ENCODE measurements at regions not wholly inside any gene's neighbourhood (a gene's known extent, or its start where the extent isn't known, plus 50 kb on each side); places are given as distances from the start of the nearest gene placed in this dataset.

GRCh38 chr14:97633131-97633738, 836.1 kb downstream of the VRK1 start:
- intact Hi-C loops (cut with DNase I): no loop called here
- no peak for DNase-seq (ENCODE audit: low spot score)

GRCh38 chr14:97634751-97635150, 837.6 kb downstream of the VRK1 start:
- intact Hi-C loops (cut with DNase I): no loop called here
- no peak for DNase-seq (ENCODE audit: low spot score)

GRCh38 chr14:97638864-97639263, 841.7 kb downstream of the VRK1 start:
- no peak for DNase-seq (ENCODE audit: low spot score)
- intact Hi-C loops (cut with DNase I): no loop called here

GRCh38 chr14:97640031-97640430, 842.8 kb downstream of the VRK1 start:
- DNase-seq (ENCODE audit: low spot score): no peak
- intact Hi-C loops (cut with DNase I): no loop called here

GRCh38 chr14:97641827-97642226, 844.6 kb downstream of the VRK1 start:
- no peak for DNase-seq (ENCODE audit: low spot score)
- intact Hi-C loops (cut with DNase I): no loop called here

GRCh38 chr14:97642631-97643030, 845.4 kb downstream of the VRK1 start:
- intact Hi-C loops (cut with DNase I): no loop called here
- no peak for DNase-seq (ENCODE audit: low spot score)

GRCh38 chr14:97644365-97644764, 847.2 kb downstream of the VRK1 start:
- intact Hi-C loops (cut with DNase I): no loop called here
- DNase-seq (ENCODE audit: low spot score): no peak

- intact Hi-C loops (cut with DNase I): no loop called here
- DNase-seq (ENCODE audit: low spot score): no peak
Observed at GRCh38 chr14:97649752-97650151, 852.6 kb downstream of the VRK1 start.

GRCh38 chr14:97655169-97655948, 858.2 kb downstream of the VRK1 start:
- no peak for DNase-seq (ENCODE audit: low spot score)
- intact Hi-C loops (cut with DNase I): no loop called here

- intact Hi-C loops (cut with DNase I): no loop called here
- DNase-seq (ENCODE audit: low spot score): no peak
Observed at GRCh38 chr14:97657609-97658008, 860.4 kb downstream of the VRK1 start.

- no peak for DNase-seq (ENCODE audit: low spot score)
- intact Hi-C loops (cut with DNase I): no loop called here
Observed at GRCh38 chr14:97687944-97688630, 890.9 kb downstream of the VRK1 start.

- no peak for DNase-seq (ENCODE audit: low spot score)
- intact Hi-C loops (cut with DNase I): no loop called here
Observed at GRCh38 chr14:97688631-97689336, 891.6 kb downstream of the VRK1 start.

GRCh38 chr14:97692084-97692483, 894.9 kb downstream of the VRK1 start:
- intact Hi-C loops (cut with DNase I): no loop called here
- no peak for DNase-seq (ENCODE audit: low spot score)

GRCh38 chr14:97695456-97695981, 898.3 kb downstream of the VRK1 start:
- DNase-seq (ENCODE audit: low spot score): no peak
- intact Hi-C loops (cut with DNase I): no loop called here

GRCh38 chr14:97697772-97698171, 900.6 kb downstream of the VRK1 start:
- intact Hi-C loops (cut with DNase I): no loop called here
- DNase-seq (ENCODE audit: low spot score): no peak

- intact Hi-C loops (cut with DNase I): no loop called here
- DNase-seq (ENCODE audit: low spot score): no peak
Observed at GRCh38 chr14:97699026-97699425, 901.8 kb downstream of the VRK1 start.

GRCh38 chr14:97703006-97703760, 906.0 kb downstream of the VRK1 start:
- no peak for DNase-seq (ENCODE audit: low spot score)
- intact Hi-C loops (cut with DNase I): no loop called here

GRCh38 chr14:97704316-97704885, 907.2 kb downstream of the VRK1 start:
- intact Hi-C loops (cut with DNase I): no loop called here
- DNase-seq (ENCODE audit: low spot score): no peak

GRCh38 chr14:97705107-97705506, 907.9 kb downstream of the VRK1 start:
- DNase-seq (ENCODE audit: low spot score): no peak
- intact Hi-C loops (cut with DNase I): no loop called here
